Fibroblast of lung (primary cell): ENCODE measurements at regions not wholly inside any gene's neighbourhood (a gene's known extent, or its start where the extent isn't known, plus 50 kb on each side); places are given as distances from the start of the nearest gene placed in this dataset.

ENCODE experiments used
- DNase-seq, 2 donors: peaks; one replicate each; pipeline versions ENCODE4 v3.0.0 to v3.0.0-alpha.2; 2010; ENCODE audit warnings: low read depth in 2 of 2
- H2AFZ ChIP-seq: 2 replicates; pipeline ENCODE4 v1.5.1; 2012; ENCODE audit warnings: low read length, control low read depth, inconsistent platforms
- H3K27ac ChIP-seq: 2 replicates; pipeline ENCODE4 v1.5.1; 2011; ENCODE audit warnings: low read length, control low read depth; ENCODE audit not compliant: insufficient read depth
- H3K27me3 ChIP-seq: 2 replicates; pipeline ENCODE4 v1.5.1; 2011; ENCODE audit warnings: mild to moderate bottlenecking, low read length; ENCODE audit not compliant: control insufficient read depth, insufficient read depth
- H3K36me3 ChIP-seq: 2 replicates; pipeline ENCODE4 v1.5.1; 2011; ENCODE audit warnings: low read length; ENCODE audit not compliant: control insufficient read depth, insufficient read depth
- H3K4me1 ChIP-seq: 2 replicates; pipeline ENCODE4 v1.5.1; 2011; ENCODE audit warnings: low read length; ENCODE audit not compliant: control insufficient read depth, insufficient read depth; ENCODE audit errors: extremely low read depth
- H3K4me2 ChIP-seq: 2 replicates; pipeline ENCODE4 v1.5.1; 2011; ENCODE audit warnings: low read length, control low read depth; ENCODE audit not compliant: insufficient read depth; ENCODE audit errors: extremely low read depth
- H3K4me3 ChIP-seq, 4 experiments: fragments of 200-600 bp in 1 of 4; sonication (generic) in 1 of 4; replicated peaks in 1 of 4; 2 replicates each; pipeline ENCODE4 v1.5.1; 2011 to 2016; ENCODE audit warnings: low read length in 4 of 4, low read depth in 3 of 4, mild to moderate bottlenecking in 3 of 4, control low read depth in 2 of 4, inconsistent platforms in 1 of 4, mixed read lengths in 1 of 4; ENCODE audit not compliant: insufficient read depth in 1 of 4; ENCODE audit errors: control extremely low read depth in 1 of 4
- H3K79me2 ChIP-seq: 2 replicates; pipeline ENCODE4 v1.5.1; 2012; ENCODE audit warnings: mild to moderate bottlenecking, low read length, inconsistent platforms; ENCODE audit not compliant: control insufficient read depth, insufficient read depth
- H3K9ac ChIP-seq: 2 replicates; pipeline ENCODE4 v1.5.1; 2011; ENCODE audit warnings: mild to moderate bottlenecking, low read length, control low read depth; ENCODE audit not compliant: insufficient read depth
- H3K9me3 ChIP-seq: 2 replicates; pipeline ENCODE4 v1.5.1; 2012; ENCODE audit warnings: low read depth, low read length; ENCODE audit not compliant: control insufficient read depth, insufficient read depth
- H4K20me1 ChIP-seq: 2 replicates; pipeline ENCODE4 v1.5.1; 2011; ENCODE audit warnings: low read length; ENCODE audit not compliant: control insufficient read depth, insufficient read depth; ENCODE audit errors: extremely low read depth
- CTCF ChIP-seq, 2 donors: IDR thresholded peaks in 1 of 2; conservative IDR thresholded peaks in 1 of 2; 1 replicate in 1 of 2; 2 replicates in 1 of 2; pipeline ENCODE4 v1.5.1; 2011 to 2012; ENCODE audit warnings: low read length in 2 of 2, control low read depth in 1 of 2, inconsistent platforms in 1 of 2, low read depth in 1 of 2, mild to moderate bottlenecking in 1 of 2
- EZH2 ChIP-seq: IDR thresholded peaks from 2 replicates; pipeline ENCODE4 v1.5.1; 2012; ENCODE audit warnings: low read length, control low read depth, mild to moderate bottlenecking; ENCODE audit errors: missing control alignments

- H3K4me2 ChIP-seq: no peak overlapping the region
- H3K9ac ChIP-seq: no peak overlapping the region
- H3K4me1 ChIP-seq: peaks cover 2% of the 10 kb centered on the region
- TF ChIP-seq EZH2: no peak
- no peaks in the 10 kb centered on the region for H3K79me2 ChIP-seq
- no peak for DNase-seq
- H3K4me3 ChIP-seq: no peak overlapping the region
- H3K9me3 ChIP-seq: no peaks in the 10 kb centered on the region
- H2AFZ ChIP-seq: no peak overlapping the region
- no peaks in the 10 kb centered on the region for H4K20me1 ChIP-seq
- H3K27me3 ChIP-seq: no peaks in the 10 kb centered on the region
- H3K36me3 ChIP-seq: no peaks in the 10 kb centered on the region
- H3K27ac ChIP-seq: no peak overlapping the region
Measured at GRCh38 chr3:66622756-66623457, 122.1 kb upstream of the LRIG1 start.

GRCh38 chr3:66625505-66626216 lies 124.8 kb upstream of the LRIG1 start:
- no peak overlapping the region for H3K9ac ChIP-seq
- no peaks in the 10 kb centered on the region for H3K36me3 ChIP-seq
- H3K27me3 ChIP-seq: no peaks in the 10 kb centered on the region
- no peak overlapping the region for H3K4me2 ChIP-seq
- no peak overlapping the region for H3K27ac ChIP-seq
- H4K20me1 ChIP-seq: no peaks in the 10 kb centered on the region
- no peaks in the 10 kb centered on the region for H3K79me2 ChIP-seq
- H3K9me3 ChIP-seq: no peaks in the 10 kb centered on the region
- H2AFZ ChIP-seq: no peak overlapping the region
- no peak overlapping the region for H3K4me3 ChIP-seq
- peak in 1 of 2 donors; percentile 36 for DNase-seq
- H3K4me1 ChIP-seq: no peaks in the 10 kb centered on the region
- no peak for TF ChIP-seq EZH2
- TF ChIP-seq CTCF (conservative IDR thresholded peaks at IDR 0.05 in 1 of 2, IDR thresholded peaks at IDR 0.05 in 1 of 2; ENCODE audit: low read depth in 1 of 2, low read length in 2 of 2): no peak

- Histone ChIP-seq H3K79me2 (no peaks in the 10 kb centered on the region), H3K4me3 (no peak overlapping the region), H3K4me1 (no peaks in the 10 kb centered on the region), H3K4me2 (no peak overlapping the region), H3K36me3 (no peaks in the 10 kb centered on the region), H2AFZ (no peak overlapping the region), H3K27ac (no peak overlapping the region), H3K9ac (no peak overlapping the region), H3K9me3 (no peaks in the 10 kb centered on the region), H4K20me1 (no peaks in the 10 kb centered on the region), H3K27me3 (no peaks in the 10 kb centered on the region)
- TF ChIP-seq CTCF (conservative IDR thresholded peaks at IDR 0.05 in 1 of 2, IDR thresholded peaks at IDR 0.05 in 1 of 2; ENCODE audit: low read depth in 1 of 2, low read length in 2 of 2) (no peak), EZH2 (no peak)
- DNase-seq: no peak
Measured at GRCh38 chr3:66629150-66629981, 128.5 kb upstream of the LRIG1 start.
